ENCODE measurements at regions not wholly inside any gene's neighbourhood (a gene's known extent, or its start where the extent isn't known, plus 50 kb on each side); places are given as distances from the start of the nearest gene placed in this dataset.

DNA sequence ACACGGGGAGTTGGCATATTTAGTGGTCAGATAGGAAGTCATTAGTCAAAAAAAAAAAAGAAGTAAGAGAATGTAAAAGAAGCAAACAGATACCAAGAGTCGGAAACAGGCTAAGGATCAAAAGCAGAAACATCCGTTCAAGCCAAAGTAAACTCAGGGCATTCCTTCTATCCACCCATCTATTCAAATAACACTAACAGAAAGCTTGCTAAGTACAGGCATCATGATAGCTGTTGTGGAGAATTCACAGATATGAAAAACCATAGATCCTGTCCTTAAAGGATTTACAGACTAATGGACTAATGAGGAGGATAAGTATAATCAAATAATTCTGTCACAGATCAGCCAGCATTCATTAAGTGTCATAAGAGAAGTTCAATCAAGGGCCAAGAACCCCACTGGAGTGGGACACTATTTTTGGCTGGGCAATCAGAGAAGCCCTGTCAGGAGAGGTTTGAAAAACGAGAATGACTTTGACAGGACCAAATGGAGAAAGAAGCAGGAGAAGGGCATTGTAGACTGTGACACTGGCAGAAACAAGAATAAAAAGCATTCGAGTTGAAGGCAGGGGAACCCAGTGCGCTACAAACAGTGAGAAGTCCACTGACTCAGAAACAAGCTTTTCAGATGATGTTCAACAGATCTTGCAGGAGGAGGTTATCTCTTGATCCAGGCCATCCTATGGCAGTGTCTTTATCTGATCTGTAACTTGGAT, 154.2 kb upstream of the TSLP start:
- TF ChIP-seq, protein P1, sequence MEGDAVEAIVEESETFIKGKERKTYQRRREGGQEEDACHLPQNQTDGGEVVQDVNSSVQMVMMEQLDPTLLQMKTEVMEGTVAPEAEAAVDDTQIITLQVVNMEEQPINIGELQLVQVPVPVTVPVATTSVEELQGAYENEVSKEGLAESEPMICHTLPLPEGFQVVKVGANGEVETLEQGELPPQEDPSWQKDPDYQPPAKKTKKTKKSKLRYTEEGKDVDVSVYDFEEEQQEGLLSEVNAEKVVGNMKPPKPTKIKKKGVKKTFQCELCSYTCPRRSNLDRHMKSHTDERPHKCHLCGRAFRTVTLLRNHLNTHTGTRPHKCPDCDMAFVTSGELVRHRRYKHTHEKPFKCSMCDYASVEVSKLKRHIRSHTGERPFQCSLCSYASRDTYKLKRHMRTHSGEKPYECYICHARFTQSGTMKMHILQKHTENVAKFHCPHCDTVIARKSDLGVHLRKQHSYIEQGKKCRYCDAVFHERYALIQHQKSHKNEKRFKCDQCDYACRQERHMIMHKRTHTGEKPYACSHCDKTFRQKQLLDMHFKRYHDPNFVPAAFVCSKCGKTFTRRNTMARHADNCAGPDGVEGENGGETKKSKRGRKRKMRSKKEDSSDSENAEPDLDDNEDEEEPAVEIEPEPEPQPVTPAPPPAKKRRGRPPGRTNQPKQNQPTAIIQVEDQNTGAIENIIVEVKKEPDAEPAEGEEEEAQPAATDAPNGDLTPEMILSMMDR (IDR thresholded peaks at IDR 0.05; ENCODE audit: borderline replicate concordance), result no peak
- intact Hi-C loops (cut with micrococcal nuclease), result no loop called here
- H3K27ac ChIP-seq (replicated peaks), result peak overlapping the region; percentile 82
- no peaks in the 10 kb centered on the region for H3K36me3 ChIP-seq
- no peak for DNase-seq
- H3K27me3 ChIP-seq (ENCODE audit: low read depth), result no peaks in the 10 kb centered on the region
- no peaks in the 10 kb centered on the region for H3K9me3 ChIP-seq (replicated peaks)
- peaks cover 46% of the 10 kb centered on the region for H3K4me1 ChIP-seq
- H3K4me3 ChIP-seq, result peak overlapping the region; percentile 9

DNA sequence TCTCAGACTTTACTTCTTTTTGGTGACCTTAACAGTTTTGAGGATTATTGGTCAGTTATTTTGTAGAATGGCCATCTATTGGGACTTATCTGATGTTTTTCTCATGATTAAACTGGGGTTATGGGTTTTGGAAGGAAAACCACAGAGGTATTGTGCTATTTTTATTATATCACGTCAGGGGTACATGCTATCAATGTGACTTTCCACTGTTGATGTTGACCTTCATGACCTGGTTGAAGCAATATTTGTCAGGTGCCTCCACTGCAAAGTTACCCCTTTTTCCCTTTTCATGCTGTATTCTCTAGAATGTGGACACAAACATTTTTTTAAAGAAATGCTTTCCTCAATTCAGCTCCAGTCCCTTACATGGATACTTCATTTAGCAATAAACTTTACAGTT, 152.8 kb upstream of the TSLP start:
- peak overlapping the region; percentile 82 for H3K27ac ChIP-seq (replicated peaks)
- no peak overlapping the region for H3K4me3 ChIP-seq
- TF ChIP-seq, protein P1 (IDR thresholded peaks at IDR 0.05; ENCODE audit: borderline replicate concordance), result no peak
- H3K27me3 ChIP-seq (ENCODE audit: low read depth), result no peaks in the 10 kb centered on the region
- peaks cover 46% of the 10 kb centered on the region for H3K4me1 ChIP-seq
- no peak for DNase-seq
- no peaks in the 10 kb centered on the region for H3K9me3 ChIP-seq (replicated peaks)
- H3K36me3 ChIP-seq, result no peaks in the 10 kb centered on the region
- intact Hi-C loops (cut with micrococcal nuclease), result no loop called here

DNA sequence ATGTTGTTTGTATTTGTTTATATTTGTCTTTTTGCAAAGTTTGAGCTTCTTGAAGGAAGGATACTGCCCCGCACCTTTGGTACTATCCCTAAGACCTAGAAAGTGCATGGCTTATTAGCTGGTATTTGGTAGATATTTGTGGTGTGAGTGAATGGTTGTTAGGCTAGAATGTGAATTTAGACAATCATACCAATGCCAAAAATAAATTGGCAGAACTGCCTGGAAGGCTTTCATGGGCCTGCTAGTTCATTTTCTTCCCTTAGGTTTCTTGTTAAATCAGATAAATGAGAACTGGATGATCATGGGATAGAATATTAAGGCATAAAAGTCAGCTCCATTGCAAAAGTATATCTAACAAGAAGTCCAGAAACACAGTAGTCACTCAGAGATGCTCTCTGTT, 147.5 kb upstream of the TSLP start:
- no peak for DNase-seq
- TF ChIP-seq, protein P1 (IDR thresholded peaks at IDR 0.05; ENCODE audit: borderline replicate concordance), result no peak
- intact Hi-C loops (cut with micrococcal nuclease), result no loop called here

DNA sequence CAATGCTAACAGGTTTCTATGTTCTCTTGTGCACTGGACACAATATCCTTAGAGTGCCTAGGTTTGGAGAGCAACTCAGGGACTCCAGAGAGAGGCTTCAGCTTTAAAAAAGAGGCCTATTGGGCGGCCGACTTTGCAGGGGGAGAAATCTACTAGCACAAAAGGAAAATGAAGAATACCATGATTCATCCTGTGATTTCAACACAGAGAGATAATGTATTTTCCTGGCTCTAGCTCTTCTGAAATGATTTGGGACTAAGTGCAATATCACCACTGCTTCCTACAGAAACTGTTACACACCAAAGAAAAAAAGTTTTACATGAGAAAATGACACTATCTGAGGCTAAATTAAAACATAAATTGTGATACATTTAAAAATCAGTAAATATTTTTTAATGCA, 146.1 kb upstream of the TSLP start:
- Histone ChIP-seq H3K27me3 (ENCODE audit: low read depth) (no peaks in the 10 kb centered on the region), H3K4me3 (no peak overlapping the region), H3K9me3 (replicated peaks) (peaks cover 4% of the 10 kb centered on the region), H3K27ac (replicated peaks) (no peak overlapping the region), H3K36me3 (no peaks in the 10 kb centered on the region), H3K4me1 (peaks cover 20% of the 10 kb centered on the region)
- intact Hi-C loops (cut with micrococcal nuclease), result no loop called here
- TF ChIP-seq, protein P1 (IDR thresholded peaks at IDR 0.05; ENCODE audit: borderline replicate concordance), result no peak
- DNase-seq, result no peak

More for the DNA sequence above, 147.5 kb upstream of the TSLP start:
- H3K36me3 ChIP-seq, result no peaks in the 10 kb centered on the region
- peaks cover 28% of the 10 kb centered on the region for H3K4me1 ChIP-seq
- no peak overlapping the region for H3K27ac ChIP-seq (replicated peaks)
- peaks cover 4% of the 10 kb centered on the region for H3K9me3 ChIP-seq (replicated peaks)
- no peaks in the 10 kb centered on the region for H3K27me3 ChIP-seq (ENCODE audit: low read depth)
- H3K4me3 ChIP-seq, result no peak overlapping the region

DNA sequence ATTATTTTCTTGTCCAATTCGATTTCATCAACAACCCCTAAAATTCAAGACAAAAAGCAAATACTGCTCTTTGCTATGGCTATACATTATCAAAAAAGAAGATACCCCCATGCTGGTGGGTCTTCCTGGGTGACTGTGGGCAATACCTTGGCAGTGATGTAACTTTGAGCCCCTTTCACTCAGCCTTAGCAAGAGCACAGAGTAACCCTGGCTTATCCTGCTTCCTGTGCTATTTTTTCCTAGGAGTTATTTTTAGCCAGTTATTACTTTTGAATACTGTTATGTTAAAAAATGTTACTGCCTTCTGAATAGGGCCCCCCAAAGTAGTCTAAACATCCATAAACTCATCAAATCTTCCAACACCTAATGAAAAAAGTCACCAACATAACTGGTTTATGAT, 145.6 kb upstream of the TSLP start:
- Histone ChIP-seq H3K4me3 (no peak overlapping the region), H3K36me3 (no peaks in the 10 kb centered on the region), H3K27ac (replicated peaks) (no peak overlapping the region), H3K9me3 (replicated peaks) (peaks cover 4% of the 10 kb centered on the region), H3K27me3 (ENCODE audit: low read depth) (no peaks in the 10 kb centered on the region), H3K4me1 (peaks cover 15% of the 10 kb centered on the region)
- DNase-seq, result no peak
- intact Hi-C loops (cut with micrococcal nuclease), result no loop called here
- TF ChIP-seq, protein P1 (IDR thresholded peaks at IDR 0.05; ENCODE audit: borderline replicate concordance), result no peak

All from left ventricle myocardium inferior (tissue), 1 donor.